Brain pericyte (primary cell): ENCODE measurements at regions not wholly inside any gene's neighbourhood (a gene's known extent, or its start where the extent isn't known, plus 50 kb on each side); places are given as distances from the start of the nearest gene placed in this dataset.
A peak's percentile ranks its signal among the peaks of the same experiment; 100 is the strongest.

Experiments
- DNase-seq: peaks from one replicate; pipeline ENCODE4 v3.0.0-alpha.2; 2012; ENCODE audit warnings: low read depth, low spot score

- DNase-seq = no peak
These were observed 109.6 kb upstream of the MOCS2 start for GRCh38 chr5:53219174-53219573.

GRCh38 chr5:53219610-53220009 lies 110.1 kb upstream of the MOCS2 start:
- no peak for DNase-seq

- no peak for DNase-seq
These were observed 124.3 kb upstream of the MOCS2 start for GRCh38 chr5:53233645-53234405.

GRCh38 chr5:53236683-53237082 lies 127.1 kb upstream of the MOCS2 start:
- no peak for DNase-seq

- DNase-seq = no peak
These were observed 128.3 kb upstream of the MOCS2 start for GRCh38 chr5:53237876-53238275.

GRCh38 chr5:53239301-53239990 lies 129.9 kb upstream of the MOCS2 start:
- no peak for DNase-seq

GRCh38 chr5:53240661-53241060 lies 131.1 kb upstream of the MOCS2 start:
- DNase-seq = no peak

GRCh38 chr5:53241572-53241971 lies 132.0 kb upstream of the MOCS2 start:
- no peak for DNase-seq

- DNase-seq = no peak
These were observed 133.8 kb upstream of the MOCS2 start for GRCh38 chr5:53243403-53243802.

- DNase-seq = no peak
These were observed 136.7 kb upstream of the MOCS2 start for GRCh38 chr5:53246042-53246836.

- peak; percentile 60 for DNase-seq
These were observed 140.1 kb upstream of the MOCS2 start for GRCh38 chr5:53249529-53250200.

- DNase-seq = no peak
These were observed 140.6 kb upstream of the MOCS2 start for GRCh38 chr5:53250201-53250550.

- no peak for DNase-seq
These were observed 143.9 kb upstream of the MOCS2 start for GRCh38 chr5:53253421-53253871.

- DNase-seq = no peak
These were observed 147.2 kb upstream of the MOCS2 start for GRCh38 chr5:53256746-53257145.

- no peak for DNase-seq
These were observed 148.3 kb upstream of the MOCS2 start for GRCh38 chr5:53257806-53258373.

- DNase-seq = no peak
These were observed 149.6 kb upstream of the MOCS2 start for GRCh38 chr5:53259176-53259575.

GRCh38 chr5:53260446-53260845 lies 150.9 kb upstream of the MOCS2 start:
- no peak for DNase-seq

- no peak for DNase-seq
These were observed 151.7 kb upstream of the MOCS2 start for GRCh38 chr5:53261245-53261644.

- DNase-seq = no peak
These were observed 152.9 kb upstream of the MOCS2 start for GRCh38 chr5:53262348-53262970.

GRCh38 chr5:53263151-53263550 lies 153.6 kb upstream of the MOCS2 start:
- no peak for DNase-seq

GRCh38 chr5:53265043-53265442 lies 155.5 kb upstream of the MOCS2 start:
- no peak for DNase-seq
